Vagina (tissue), 2 donors: ENCODE measurements at regions not wholly inside any gene's neighbourhood (a gene's known extent, or its start where the extent isn't known, plus 50 kb on each side); places are given as distances from the start of the nearest gene placed in this dataset.

Experiments
- DNase-seq, 2 donors: peaks; one replicate each; pipeline ENCODE4 v3.0.0-alpha.2; 2017; ENCODE audit errors: extremely low spot score in 2 of 2
- H3K27ac ChIP-seq: fragments of 200-600 bp; sonication (generic); one replicate; pipeline ENCODE4 v1.5.1; 2019
- H3K27me3 ChIP-seq: fragments of 200-600 bp; sonication (generic); one replicate; pipeline ENCODE4 v1.5.1; 2019
- H3K36me3 ChIP-seq, 2 donors: fragments of 200-600 bp; sonication (generic); one replicate each; pipeline ENCODE4 v1.5.1; 2017 to 2019
- H3K4me1 ChIP-seq: fragments of 200-600 bp; sonication (generic); one replicate; pipeline ENCODE4 v1.5.1; 2019
- H3K4me3 ChIP-seq, 2 donors: fragments of 200-600 bp; sonication (generic); 1 replicate in 1 of 2; 2 replicates in 1 of 2; pipeline ENCODE4 v1.5.1; 2016 to 2019
- H3K9me3 ChIP-seq: fragments of 200-600 bp; sonication (generic); one replicate; pipeline ENCODE4 v1.5.1; 2019
- POLR2A ChIP-seq, 2 donors: fragments of 450-650 bp; IDR thresholded peaks; one replicate each; pipeline ENCODE4 v1.6.1; 2017; ENCODE audit warnings: antibody characterized with exemption in 2 of 2, mild to moderate bottlenecking in 2 of 2, moderate library complexity in 2 of 2
- POLR2AphosphoS5 ChIP-seq, 2 donors: sonication (generic); formaldehyde crosslinking; IDR thresholded peaks; one replicate each; pipeline ENCODE4 v1.9.0; 2017; ENCODE audit warnings: antibody characterized with exemption in 2 of 2, mild to moderate bottlenecking in 2 of 2, low read depth in 1 of 2; ENCODE audit not compliant: insufficient read depth in 1 of 2
- intact Hi-C: fragments of 100-400 bp; cut with DNase I; formaldehyde crosslinking; loops from one replicate; pipeline ENCODE4 v1.15.1; 2023
- TF ChIP-seq, protein P1 (sequence below), 3 experiments: fragments of 450-650 bp in 2 of 3; fragments of 200-600 bp in 1 of 3; sonication (generic) in 1 of 3; IDR thresholded peaks; one replicate each; pipeline ENCODE4 v1.5.1; 2017 to 2019; ENCODE audit warnings: antibody characterized with exemption in 3 of 3, mild to moderate bottlenecking in 2 of 3, moderate library complexity in 2 of 3

- DNase-seq, result no peak
- Histone ChIP-seq H3K27ac (no peak overlapping the region), H3K9me3 (no peaks in the 10 kb centered on the region), H3K36me3 (no peaks in the 10 kb centered on the region), H3K27me3 (no peaks in the 10 kb centered on the region), H3K4me1 (no peaks in the 10 kb centered on the region), H3K4me3 (no peak overlapping the region)
- intact Hi-C loops, result no loop called here
- TF ChIP-seq POLR2AphosphoS5 (IDR thresholded peaks at IDR 0.05; ENCODE audit: insufficient read depth in 1 of 2, low read depth in 1 of 2) (no peak), POLR2A (IDR thresholded peaks at IDR 0.05) (no peak)
- TF ChIP-seq, protein P1, sequence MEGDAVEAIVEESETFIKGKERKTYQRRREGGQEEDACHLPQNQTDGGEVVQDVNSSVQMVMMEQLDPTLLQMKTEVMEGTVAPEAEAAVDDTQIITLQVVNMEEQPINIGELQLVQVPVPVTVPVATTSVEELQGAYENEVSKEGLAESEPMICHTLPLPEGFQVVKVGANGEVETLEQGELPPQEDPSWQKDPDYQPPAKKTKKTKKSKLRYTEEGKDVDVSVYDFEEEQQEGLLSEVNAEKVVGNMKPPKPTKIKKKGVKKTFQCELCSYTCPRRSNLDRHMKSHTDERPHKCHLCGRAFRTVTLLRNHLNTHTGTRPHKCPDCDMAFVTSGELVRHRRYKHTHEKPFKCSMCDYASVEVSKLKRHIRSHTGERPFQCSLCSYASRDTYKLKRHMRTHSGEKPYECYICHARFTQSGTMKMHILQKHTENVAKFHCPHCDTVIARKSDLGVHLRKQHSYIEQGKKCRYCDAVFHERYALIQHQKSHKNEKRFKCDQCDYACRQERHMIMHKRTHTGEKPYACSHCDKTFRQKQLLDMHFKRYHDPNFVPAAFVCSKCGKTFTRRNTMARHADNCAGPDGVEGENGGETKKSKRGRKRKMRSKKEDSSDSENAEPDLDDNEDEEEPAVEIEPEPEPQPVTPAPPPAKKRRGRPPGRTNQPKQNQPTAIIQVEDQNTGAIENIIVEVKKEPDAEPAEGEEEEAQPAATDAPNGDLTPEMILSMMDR (IDR thresholded peaks at IDR 0.05), result no peak
Measured at GRCh38 chr4:111736516-111736915, 408.7 kb upstream of the FAM241A start.

GRCh38 chr4:111744847-111745246 lies 400.4 kb upstream of the FAM241A start:
- intact Hi-C loops, result no loop called here
- no peak for DNase-seq
- H3K9me3 ChIP-seq, result no peaks in the 10 kb centered on the region
- no peak overlapping the region for H3K4me3 ChIP-seq
- no peaks in the 10 kb centered on the region for H3K27me3 ChIP-seq
- TF ChIP-seq POLR2AphosphoS5 (IDR thresholded peaks at IDR 0.05; ENCODE audit: insufficient read depth in 1 of 2, low read depth in 1 of 2), result no peak
- TF ChIP-seq, protein P1 (IDR thresholded peaks at IDR 0.05), result no peak
- TF ChIP-seq POLR2A (IDR thresholded peaks at IDR 0.05), result no peak
- H3K27ac ChIP-seq, result no peak overlapping the region
- H3K36me3 ChIP-seq, result no peaks in the 10 kb centered on the region
- no peaks in the 10 kb centered on the region for H3K4me1 ChIP-seq

- Histone ChIP-seq H3K36me3 (no peaks in the 10 kb centered on the region), H3K4me1 (no peaks in the 10 kb centered on the region), H3K9me3 (no peaks in the 10 kb centered on the region), H3K4me3 (no peak overlapping the region), H3K27me3 (no peaks in the 10 kb centered on the region), H3K27ac (no peak overlapping the region)
- TF ChIP-seq, protein P1 (IDR thresholded peaks at IDR 0.05), result no peak
- TF ChIP-seq POLR2A (IDR thresholded peaks at IDR 0.05), result no peak
- no peak for TF ChIP-seq POLR2AphosphoS5 (IDR thresholded peaks at IDR 0.05; ENCODE audit: insufficient read depth in 1 of 2, low read depth in 1 of 2)
- DNase-seq, result no peak
- intact Hi-C loops, result no loop called here
Measured at GRCh38 chr4:111748157-111748556, 397.1 kb upstream of the FAM241A start.

GRCh38 chr4:111754003-111754402 lies 391.3 kb upstream of the FAM241A start:
- Histone ChIP-seq H3K9me3 (no peaks in the 10 kb centered on the region), H3K27me3 (no peaks in the 10 kb centered on the region), H3K27ac (no peak overlapping the region), H3K4me3 (no peak overlapping the region), H3K4me1 (no peaks in the 10 kb centered on the region), H3K36me3 (no peaks in the 10 kb centered on the region)
- intact Hi-C loops, result no loop called here
- no peak for TF ChIP-seq POLR2A (IDR thresholded peaks at IDR 0.05)
- TF ChIP-seq, protein P1 (IDR thresholded peaks at IDR 0.05), result no peak
- no peak for TF ChIP-seq POLR2AphosphoS5 (IDR thresholded peaks at IDR 0.05; ENCODE audit: insufficient read depth in 1 of 2, low read depth in 1 of 2)
- no peak for DNase-seq

DNA sequence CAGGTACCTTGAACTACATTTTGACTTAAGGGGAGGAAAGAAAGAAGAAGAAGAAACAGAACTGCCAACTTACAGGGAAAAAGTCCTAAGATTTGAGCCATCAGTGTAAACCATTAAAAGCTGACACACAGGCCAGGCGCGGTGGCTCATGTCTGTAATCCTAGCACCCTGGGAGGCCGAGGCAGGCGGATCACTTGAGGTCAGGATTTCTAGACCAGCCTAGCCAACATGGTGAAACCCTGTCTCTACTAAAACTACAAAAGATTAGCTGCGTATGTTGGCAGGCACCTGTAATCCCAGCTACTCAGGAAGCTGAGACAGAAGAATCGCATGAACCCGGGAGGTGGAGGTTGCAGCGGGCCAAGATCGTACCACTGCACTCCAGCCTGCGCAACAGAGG lies 389.7 kb upstream of the FAM241A start:
- no peak for DNase-seq
- intact Hi-C loops, result no loop called here
- no peak overlapping the region for H3K27ac ChIP-seq
- H3K36me3 ChIP-seq, result no peaks in the 10 kb centered on the region
- TF ChIP-seq POLR2A (IDR thresholded peaks at IDR 0.05) (no peak), POLR2AphosphoS5 (IDR thresholded peaks at IDR 0.05; ENCODE audit: insufficient read depth in 1 of 2, low read depth in 1 of 2) (no peak)
- TF ChIP-seq, protein P1 (IDR thresholded peaks at IDR 0.05), result no peak
- no peaks in the 10 kb centered on the region for H3K9me3 ChIP-seq
- H3K27me3 ChIP-seq, result no peaks in the 10 kb centered on the region
- no peak overlapping the region for H3K4me3 ChIP-seq
- no peaks in the 10 kb centered on the region for H3K4me1 ChIP-seq
